IMR-90 (cell line): ENCODE measurements at regions not wholly inside any gene's neighbourhood (a gene's known extent, or its start where the extent isn't known, plus 50 kb on each side); places are given as distances from the start of the nearest gene placed in this dataset.

Experiments
- BHLHE40 ChIP-seq: fragments of 150-350 bp; IDR thresholded peaks from 2 replicates; pipeline ENCODE4 v1.6.1; 2016; ENCODE audit warnings: mild to moderate bottlenecking, low read depth, low read length
- CEBPB ChIP-seq: IDR thresholded peaks from 2 replicates; pipeline ENCODE4 v1.6.1; 2012; ENCODE audit warnings: low read depth, low read length, improper control_type of control experiment
- CTCF ChIP-seq: conservative IDR thresholded peaks from 2 replicates; pipeline ENCODE4 v1.5.1; 2012; ENCODE audit warnings: mild to moderate bottlenecking, low read depth, low read length, improper control_type of control experiment
- ELK1 ChIP-seq: fragments of 150-350 bp; IDR thresholded peaks from 2 replicates; pipeline ENCODE4 v1.6.1; 2016; ENCODE audit warnings: low read depth, mild to moderate bottlenecking, low read length, moderate library complexity, borderline replicate concordance
- FOS ChIP-seq: fragments of 150-350 bp; IDR thresholded peaks from 2 replicates; pipeline ENCODE4 v1.6.1; 2016; ENCODE audit warnings: low read depth, low read length
- MAFK ChIP-seq: IDR thresholded peaks from 2 replicates; pipeline ENCODE4 v1.6.1; 2012; ENCODE audit warnings: low read depth, low read length, improper control_type of control experiment
- MAZ ChIP-seq: IDR thresholded peaks from 2 replicates; pipeline ENCODE4 v1.6.1; 2012; ENCODE audit warnings: low read depth, mild to moderate bottlenecking, low read length, improper control_type of control experiment, moderate library complexity, borderline replicate concordance
- MXI1 ChIP-seq: IDR thresholded peaks from 2 replicates; pipeline ENCODE4 v1.6.1; 2012; ENCODE audit warnings: low read depth, mild to moderate bottlenecking, low read length, moderate library complexity, borderline replicate concordance
- POLR2A ChIP-seq: IDR thresholded peaks from 2 replicates; pipeline ENCODE4 v1.6.1; 2012; ENCODE audit warnings: mild to moderate bottlenecking, low read depth, low read length
- RCOR1 ChIP-seq: IDR thresholded peaks from 2 replicates; pipeline ENCODE4 v1.6.1; 2012; ENCODE audit warnings: mild to moderate bottlenecking, low read length, improper control_type of control experiment; ENCODE audit not compliant: insufficient replicate concordance
- RFX5 ChIP-seq: IDR thresholded peaks from 2 replicates; pipeline ENCODE4 v1.8.0; 2012; ENCODE audit warnings: low read depth, mild to moderate bottlenecking, low read length, moderate library complexity
- SMC3 ChIP-seq: fragments of 150-350 bp; IDR thresholded peaks from 2 replicates; pipeline ENCODE4 v1.6.1; 2016; ENCODE audit warnings: low read depth, mild to moderate bottlenecking, antibody characterized with exemption, low read length, moderate library complexity
- USF2 ChIP-seq: fragments of 150-350 bp; IDR thresholded peaks from 2 replicates; pipeline ENCODE4 v1.6.1; 2017; ENCODE audit warnings: mild to moderate bottlenecking, antibody characterized with exemption, low read length, low read depth

GRCh38 chr4:3634281-3634857 lies 102.1 kb upstream of the LRPAP1 start:
- TF ChIP-seq CTCF (no peak), FOS (no peak), POLR2A (no peak), SMC3 (no peak), MAFK (no peak), USF2 (no peak), BHLHE40 (no peak), MAZ (no peak), RFX5 (no peak), RCOR1 (no peak), MXI1 (no peak), ELK1 (no peak), CEBPB (no peak)
